ENCODE measurements at regions not wholly inside any gene's neighbourhood (a gene's known extent, or its start where the extent isn't known, plus 50 kb on each side); places are given as distances from the start of the nearest gene placed in this dataset.
A peak's percentile ranks its signal among the peaks of the same experiment; 100 is the strongest.

- H3K4me3 ChIP-seq, result no peak overlapping the region
- Mint-ChIP-seq H3K4me3 (no peak overlapping the region), H3K27me3 (ENCODE audit: insufficient read depth, low read depth, poor library complexity) (peaks cover 9% of the 10 kb centered on the region)
Observed at GRCh38 chr13:80877209-80877943, 536.5 kb upstream of the SPRY2 start.

More at GRCh38 chr13:80877209-80877943, 536.5 kb upstream of the SPRY2 start:
- no peaks in the 10 kb centered on the region for H3K36me3 Mint-ChIP-seq (ENCODE audit: low read depth)
- H3K4me1 ChIP-seq (ENCODE audit: insufficient read depth), result peaks cover 22% of the 10 kb centered on the region
- H3F3A ChIP-seq (replicated peaks; ENCODE audit: low read depth), result no peaks in the 10 kb centered on the region
- H3K79me2 ChIP-seq (replicated peaks; ENCODE audit: insufficient read depth), result no peaks in the 10 kb centered on the region
- no peak for ATAC-seq
- no peaks in the 10 kb centered on the region for H3K9me2 ChIP-seq (ENCODE audit: insufficient read depth)
- no peaks in the 10 kb centered on the region for H3K36me3 ChIP-seq (ENCODE audit: insufficient read depth)
- H3K27ac ChIP-seq (ENCODE audit: low read depth), result no peak overlapping the region
- no peaks in the 10 kb centered on the region for H4K20me1 ChIP-seq (replicated peaks; ENCODE audit: insufficient read depth)
- H3K9me3 Mint-ChIP-seq, result no peaks in the 10 kb centered on the region
- TF ChIP-seq REST (IDR thresholded peaks at IDR 0.05; ENCODE audit: unreplicated experiment), result no peak
- no peak for TF ChIP-seq ZNF331 (CRISPR knock-in tag; IDR thresholded peaks at IDR 0.05; ENCODE audit: low read depth)
- no peak for TF ChIP-seq EZH2 (IDR thresholded peaks at IDR 0.05; ENCODE audit: low read depth, unreplicated experiment)
- TF ChIP-seq ZNF462 (CRISPR knock-in tag; IDR thresholded peaks at IDR 0.05), result no peak
- TF ChIP-seq CREB1 (CRISPR knock-in tag; IDR thresholded peaks at IDR 0.05; ENCODE audit: low read depth), result no peak
- TF ChIP-seq ZNF114 (CRISPR knock-in tag; IDR thresholded peaks at IDR 0.05), result no peak
- TF ChIP-seq CTCF (conservative IDR thresholded peaks at IDR 0.05; ENCODE audit: low read depth in 2 of 2), result no peak
- TF ChIP-seq STAT1 (IDR thresholded peaks at IDR 0.05; ENCODE audit: unreplicated experiment), result no peak
- TF ChIP-seq NANOG (IDR thresholded peaks at IDR 0.05; ENCODE audit: borderline replicate concordance), result no peak
- TF ChIP-seq JUNB (IDR thresholded peaks at IDR 0.05; ENCODE audit: unreplicated experiment), result no peak
- TF ChIP-seq EZH2phosphoT487 (IDR thresholded peaks at IDR 0.05; ENCODE audit: unreplicated experiment), result no peak
- no peak for TF ChIP-seq ETS1 (IDR thresholded peaks at IDR 0.05)
- TF ChIP-seq POLR2AphosphoS5 (IDR thresholded peaks at IDR 0.05; ENCODE audit: low read depth), result no peak
- no peak overlapping the region for H2AFZ ChIP-seq
- H3K4me2 ChIP-seq, result 0 out of 2 replicates have a peak overlapping the region, but pooled peaks have one; percentile 30
- H3K27ac Mint-ChIP-seq, result no peak overlapping the region
- peaks cover 17% of the 10 kb centered on the region for H3K4me1 Mint-ChIP-seq
- H3K27me3 ChIP-seq (ENCODE audit: insufficient read depth), result peaks cover 15% of the 10 kb centered on the region
- no peak for DNase-seq (ENCODE audit: low spot score)
